PC-9 (cell line): ENCODE measurements at regions not wholly inside any gene's neighbourhood (a gene's known extent, or its start where the extent isn't known, plus 50 kb on each side); places are given as distances from the start of the nearest gene placed in this dataset.
"Not testable (repeated sequence)": the region's sequence is repeated elsewhere in the genome, so short reads cannot be mapped to it uniquely, and the experiment has no call there.

Experiments used
- BruUV-seq: library from RNA; stranded (reverse); fragments of 400-500 nt; replicated peaks from 2 replicates; lab custom pipeline; 2021; lab: Mats Ljungman, UMichigan
- CTCF ChIA-PET: fragments of 300-600 bp; sonication (Branson Sonifier 250); formaldehyde crosslinking; loops from one replicate; lab custom pipeline; 2022; ENCODE audit warnings: antibody characterized with exemption; lab: Charles Lee
- POLR2A ChIA-PET: fragments of 300-600 bp; sonication (Branson Sonifier 250); formaldehyde crosslinking; loops from one replicate; lab custom pipeline; 2022; ENCODE audit warnings: antibody characterized with exemption; ENCODE audit not compliant: unreplicated experiment; lab: Charles Lee
- DNase-seq, 2 experiments: peaks; one replicate each; pipeline versions ENCODE4 v3.0.0 to v3.0.0-alpha.2; 2015 to 2022; ENCODE audit warnings: mixed read lengths in 1 of 2
- H2AFZ ChIP-seq: fragments of 200-600 bp; sonication (generic); 2 replicates; pipeline ENCODE4 v1.8.1; 2017; ENCODE audit warnings: antibody characterized with exemption
- H3F3A ChIP-seq: fragments of 200-600 bp; sonication (generic); 2 replicates; pipeline ENCODE4 v1.8.1; 2017; ENCODE audit warnings: antibody characterized with exemption, mild to moderate bottlenecking, low read depth; ENCODE audit not compliant: insufficient read depth
- H3K27ac ChIP-seq: fragments of 200-600 bp; sonication (generic); 2 replicates; pipeline ENCODE4 v1.6.1; 2016; ENCODE audit warnings: mixed run types
- H3K27me3 ChIP-seq: fragments of 200-600 bp; sonication (generic); 2 replicates; pipeline ENCODE4 v1.6.1; 2016; ENCODE audit warnings: low read depth, mixed run types; ENCODE audit not compliant: insufficient read depth
- H3K36me3 ChIP-seq: fragments of 200-600 bp; sonication (generic); 2 replicates; pipeline ENCODE4 v1.6.1; 2016; ENCODE audit warnings: low read depth, mixed run types
- H3K4me1 ChIP-seq: fragments of 200-600 bp; sonication (generic); replicated peaks from 2 replicates; pipeline ENCODE4 v1.6.1; 2016; ENCODE audit warnings: mixed run types; ENCODE audit not compliant: insufficient read depth
- H3K4me2 ChIP-seq: fragments of 200-600 bp; sonication (generic); 2 replicates; pipeline ENCODE4 v1.6.1; 2017; ENCODE audit warnings: mixed run types
- H3K4me3 ChIP-seq: fragments of 200-600 bp; sonication (generic); 2 replicates; pipeline ENCODE4 v1.6.1; 2016; ENCODE audit warnings: mixed run types
- H3K79me2 ChIP-seq: fragments of 200-600 bp; sonication (generic); 2 replicates; pipeline ENCODE4 v1.6.1; 2017; ENCODE audit warnings: low read depth, mixed run types
- H3K9me2 ChIP-seq: fragments of 200-600 bp; sonication (generic); 2 replicates; pipeline ENCODE4 v1.8.1; 2017; ENCODE audit warnings: mild to moderate bottlenecking; ENCODE audit not compliant: insufficient read depth
- H3K9me3 ChIP-seq: fragments of 200-600 bp; sonication (generic); 2 replicates; pipeline ENCODE4 v1.8.1; 2016; ENCODE audit warnings: low read depth; ENCODE audit not compliant: insufficient read depth
- H4K20me1 ChIP-seq: fragments of 200-600 bp; sonication (generic); 2 replicates; pipeline ENCODE4 v1.8.1; 2017; ENCODE audit not compliant: insufficient read depth
- EZH2 ChIP-seq: fragments of 200-600 bp; sonication (generic); IDR thresholded peaks from 2 replicates; pipeline ENCODE4 v1.8.0; 2017; ENCODE audit warnings: antibody characterized with exemption, low read depth
- intact Hi-C: fragments of 100-400 bp; cut with micrococcal nuclease; formaldehyde crosslinking; loops from one replicate; pipeline ENCODE4 v1.10.0; 2022; ENCODE audit not compliant: unreplicated experiment
- TF ChIP-seq, protein P1 (sequence below): fragments of 200-600 bp; sonication (generic); conservative IDR thresholded peaks from 2 replicates; pipeline ENCODE4 v1.6.1; 2017; ENCODE audit warnings: mixed run types, antibody characterized with exemption, mild to moderate bottlenecking, moderate library complexity

DNA sequence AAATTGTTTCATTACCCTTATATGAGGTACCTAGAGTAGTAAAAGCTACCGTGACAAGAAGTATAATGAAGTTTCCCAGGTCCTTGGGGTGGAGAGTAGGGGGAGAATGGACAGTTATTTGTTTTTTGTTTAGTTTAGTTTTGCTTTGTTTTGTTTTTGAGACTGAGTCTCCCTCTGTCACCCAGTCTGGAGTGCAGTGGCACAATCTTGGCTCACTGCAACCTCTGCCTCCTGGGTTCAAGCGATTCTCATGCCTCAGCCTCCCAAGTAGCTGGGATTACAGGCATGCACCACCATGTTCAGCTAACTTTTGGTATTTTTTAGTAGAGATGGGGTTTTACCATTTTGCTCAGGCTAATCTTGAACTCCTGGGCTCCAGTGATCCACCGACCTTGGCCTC lies 94.2 kb downstream of the VPREB1 start:
- CTCF ChIA-PET, H3K27ac ChIP-seq, H3K4me3 ChIP-seq, H4K20me1 ChIP-seq, BruUV-seq, H3K4me2 ChIP-seq, H3K9me2 ChIP-seq, H3K79me2 ChIP-seq, H3K36me3 ChIP-seq, H3F3A ChIP-seq, DNase-seq, H3K9me3 ChIP-seq, H3K4me1 ChIP-seq, H2AFZ ChIP-seq, POLR2A ChIA-PET, intact Hi-C loops: not testable (repeated sequence)
- peaks cover 36% of the 10 kb centered on the region for H3K27me3 ChIP-seq

DNA sequence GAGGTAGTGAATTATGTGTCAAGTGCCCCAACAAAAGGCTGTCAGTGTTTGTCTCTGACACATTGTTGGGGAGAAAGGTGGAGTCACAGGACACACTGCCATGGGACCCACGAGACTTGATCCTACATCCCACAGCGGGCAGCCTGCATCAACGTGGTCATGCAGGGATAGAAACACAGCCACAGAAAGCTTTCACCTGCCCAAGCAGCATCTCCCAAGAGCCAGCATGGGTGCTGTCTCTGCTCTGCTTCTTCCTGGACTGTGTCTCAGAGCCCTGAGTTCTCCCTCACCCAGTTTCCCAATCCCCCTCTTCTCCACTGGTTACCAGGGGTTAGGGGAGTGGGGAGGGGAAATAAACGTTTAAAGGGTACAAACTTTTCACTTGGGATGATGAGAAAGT lies 97.2 kb downstream of the VPREB1 start:
- Histone ChIP-seq H3K36me3 (no peaks in the 10 kb centered on the region), H3K27me3 (peaks cover 17% of the 10 kb centered on the region; the same call in 1 of the 2 replicates), H3K4me2 (no peak overlapping the region), H3K79me2 (no peaks in the 10 kb centered on the region), H3K27ac (no peak overlapping the region), H4K20me1 (no peaks in the 10 kb centered on the region; the same call in 1 of the 2 replicates), H3K9me2 (no peaks in the 10 kb centered on the region), H3F3A (no peaks in the 10 kb centered on the region), H3K4me3 (no peak overlapping the region), H2AFZ (no peak overlapping the region), H3K4me1 (no peaks in the 10 kb centered on the region), H3K9me3 (no peaks in the 10 kb centered on the region)
- DNase-seq = no peak
- BruUV-seq = no TSS peak
- CTCF ChIA-PET = no interaction called here
- intact Hi-C loops = loop anchor here (5.0 kb wide), 1 partner anchor 134 kb away; no protein-coding TSS in a partner anchor
- TF ChIP-seq, protein P1, sequence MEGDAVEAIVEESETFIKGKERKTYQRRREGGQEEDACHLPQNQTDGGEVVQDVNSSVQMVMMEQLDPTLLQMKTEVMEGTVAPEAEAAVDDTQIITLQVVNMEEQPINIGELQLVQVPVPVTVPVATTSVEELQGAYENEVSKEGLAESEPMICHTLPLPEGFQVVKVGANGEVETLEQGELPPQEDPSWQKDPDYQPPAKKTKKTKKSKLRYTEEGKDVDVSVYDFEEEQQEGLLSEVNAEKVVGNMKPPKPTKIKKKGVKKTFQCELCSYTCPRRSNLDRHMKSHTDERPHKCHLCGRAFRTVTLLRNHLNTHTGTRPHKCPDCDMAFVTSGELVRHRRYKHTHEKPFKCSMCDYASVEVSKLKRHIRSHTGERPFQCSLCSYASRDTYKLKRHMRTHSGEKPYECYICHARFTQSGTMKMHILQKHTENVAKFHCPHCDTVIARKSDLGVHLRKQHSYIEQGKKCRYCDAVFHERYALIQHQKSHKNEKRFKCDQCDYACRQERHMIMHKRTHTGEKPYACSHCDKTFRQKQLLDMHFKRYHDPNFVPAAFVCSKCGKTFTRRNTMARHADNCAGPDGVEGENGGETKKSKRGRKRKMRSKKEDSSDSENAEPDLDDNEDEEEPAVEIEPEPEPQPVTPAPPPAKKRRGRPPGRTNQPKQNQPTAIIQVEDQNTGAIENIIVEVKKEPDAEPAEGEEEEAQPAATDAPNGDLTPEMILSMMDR = no peak
- no peak for TF ChIP-seq EZH2
- POLR2A ChIA-PET = no interaction called here

- ChIA-PET POLR2A (interaction anchor here (0.6 kb wide), 2 partner anchors 27 to 201 kb away, joined by 3 to 6 read pairs; no protein-coding TSS in a partner anchor), CTCF (interaction anchor here (0.6 to 0.7 kb wide), 2 partner anchors 19 to 80 kb away, joined by 3 read pairs; no protein-coding TSS in a partner anchor)
- no peaks in the 10 kb centered on the region; the same call in 1 of the 2 replicates for H4K20me1 ChIP-seq
- no peak for TF ChIP-seq EZH2
- TF ChIP-seq, protein P1 = peak; percentile 85
- no peak overlapping the region for H3K4me2 ChIP-seq
- H3F3A ChIP-seq = no peaks in the 10 kb centered on the region
- no peak overlapping the region for H3K27ac ChIP-seq
- H3K9me3 ChIP-seq = no peaks in the 10 kb centered on the region
- peak; percentile 68 to 70 for DNase-seq
- no peaks in the 10 kb centered on the region for H3K79me2 ChIP-seq
- H3K27me3 ChIP-seq = peaks cover 17% of the 10 kb centered on the region; the same call in 1 of the 2 replicates
- no TSS peak for BruUV-seq
- H3K36me3 ChIP-seq = no peaks in the 10 kb centered on the region
- no peaks in the 10 kb centered on the region for H3K9me2 ChIP-seq
- H3K4me3 ChIP-seq = no peak overlapping the region
- no peaks in the 10 kb centered on the region for H3K4me1 ChIP-seq
- intact Hi-C loops = loop anchor here (5.0 kb wide), 1 partner anchor 136 kb away; no protein-coding TSS in a partner anchor
- no peak overlapping the region for H2AFZ ChIP-seq
These were observed 98.4 kb downstream of the VPREB1 start for GRCh38 chr22:22342697-22343580.
